Islet precursor cell (in vitro differentiated cells): ENCODE measurements at regions not wholly inside any gene's neighbourhood (a gene's known extent, or its start where the extent isn't known, plus 50 kb on each side); places are given as distances from the start of the nearest gene placed in this dataset.
"Not testable (repeated sequence)": the region's sequence is repeated elsewhere in the genome, so short reads cannot be mapped to it uniquely, and the experiment has no call there.

Experiments used
- DNase-seq: peaks from one replicate; pipeline ENCODE4 v3.0.0-alpha.2; 2018

- no peak for DNase-seq
These were observed 186.8 kb downstream of the FRK start for GRCh38 chr6:115873901-115874300.

GRCh38 chr6:115870464-115870863 is 190.2 kb downstream of the FRK start:
- DNase-seq, result no peak

- DNase-seq, result no peak
These were observed 194.8 kb downstream of the FRK start for GRCh38 chr6:115865914-115866313.

GRCh38 chr6:115863211-115863610 is 197.5 kb downstream of the FRK start:
- DNase-seq, result no peak

DNA sequence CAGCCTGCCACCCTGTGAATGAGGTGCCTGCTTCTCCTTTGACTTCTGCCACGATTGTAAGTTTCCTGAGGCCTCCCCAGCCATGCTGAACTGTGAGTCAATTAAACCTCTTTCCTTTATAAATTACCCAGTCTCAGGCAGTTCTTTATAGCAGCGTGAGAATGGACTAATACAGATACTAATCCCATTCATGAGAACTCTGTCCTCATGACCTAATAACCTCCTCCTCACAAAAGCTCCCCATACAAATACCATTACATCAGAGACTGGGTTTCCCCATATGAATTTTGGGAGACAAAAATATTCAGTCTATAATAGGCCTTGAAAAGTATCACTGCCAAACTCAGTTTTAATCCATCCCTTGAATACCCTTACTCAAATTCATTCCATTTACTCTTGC is 199.0 kb downstream of the FRK start:
- not testable (repeated sequence) for DNase-seq

- DNase-seq, result not testable (repeated sequence)
These were observed 201.1 kb downstream of the FRK start for GRCh38 chr6:115859577-115859976.

DNA sequence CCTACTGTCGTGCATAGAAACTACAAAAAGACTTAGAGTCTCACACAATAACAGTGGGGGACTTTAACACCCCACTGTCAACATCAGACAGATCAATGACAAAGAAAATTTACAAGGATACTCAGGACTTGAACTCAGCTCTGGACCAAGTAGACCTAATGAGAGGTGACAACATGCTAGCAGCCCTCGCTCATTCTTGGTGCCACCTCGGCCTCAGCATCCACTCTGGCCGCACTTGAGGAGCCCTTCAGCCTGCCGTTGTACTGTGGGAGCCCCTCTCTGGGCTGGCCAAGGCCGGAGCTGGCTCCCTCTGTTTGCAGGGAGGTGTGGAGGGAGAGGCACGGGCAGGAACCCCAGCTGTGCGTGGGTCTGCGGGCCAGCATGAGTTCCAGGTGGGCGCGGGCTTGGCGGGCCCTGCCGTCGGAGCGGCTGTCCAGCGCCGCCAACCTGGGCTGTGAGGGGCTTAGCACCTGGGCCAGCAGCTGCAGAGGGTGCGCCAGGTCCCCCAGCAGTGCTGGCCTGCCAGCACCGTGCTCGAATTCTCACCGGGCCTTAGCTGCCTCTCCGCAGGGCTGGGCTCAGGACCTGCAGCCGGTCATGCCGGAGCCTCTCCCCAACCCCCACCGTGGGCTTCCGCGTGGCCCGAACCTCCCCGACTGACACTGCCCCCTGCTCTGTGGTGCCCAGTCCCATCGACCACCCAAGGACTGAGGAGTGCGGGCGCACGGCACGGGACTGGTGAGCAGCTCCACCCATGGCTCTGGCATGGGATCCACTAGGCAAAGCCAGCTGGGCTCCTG is 205.6 kb downstream of the FRK start:
- no peak for DNase-seq

DNA sequence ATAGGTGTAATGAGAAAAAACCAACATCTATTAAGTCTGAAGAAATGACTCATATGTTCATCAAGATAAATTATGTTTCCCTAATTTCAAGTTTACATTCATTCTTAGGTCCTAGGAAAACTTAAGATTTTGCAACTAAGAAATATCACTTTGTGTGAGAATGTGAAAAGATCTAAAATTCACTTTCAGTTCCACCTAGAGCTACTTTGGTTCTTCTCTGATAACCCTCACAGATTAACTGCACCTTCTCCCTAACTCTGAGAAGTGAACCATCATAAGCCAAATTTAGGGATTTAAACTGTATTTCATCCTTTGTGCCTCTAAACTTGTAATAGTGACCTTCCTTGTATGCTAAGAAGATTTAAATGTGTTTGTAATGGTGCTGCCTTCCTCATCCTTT is 213.0 kb downstream of the FRK start:
- no peak for DNase-seq

GRCh38 chr6:115843945-115844344 is 216.7 kb downstream of the FRK start:
- DNase-seq, result no peak

DNA sequence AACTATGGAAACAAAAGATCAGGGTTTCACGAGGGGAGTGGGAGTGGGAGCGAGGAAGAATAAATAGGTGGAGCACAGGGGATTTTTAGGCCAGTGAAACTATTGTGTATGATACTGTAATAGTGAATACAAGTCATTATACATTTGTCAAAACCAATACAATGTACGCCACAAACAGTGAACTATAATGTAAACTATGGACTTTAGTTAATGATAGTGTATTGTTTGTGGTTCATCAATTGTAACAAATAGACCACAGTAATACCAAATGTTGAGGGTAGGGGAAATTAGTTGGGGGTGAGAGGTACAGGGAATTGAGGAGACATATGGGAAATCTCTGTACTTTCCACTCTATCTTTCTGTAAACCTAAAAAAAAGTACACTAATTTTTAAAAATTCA is 218.4 kb downstream of the FRK start:
- DNase-seq, result no peak

- DNase-seq, result no peak
These were observed 221.0 kb downstream of the FRK start for GRCh38 chr6:115839583-115840181.

GRCh38 chr6:115838763-115839401 is 221.8 kb downstream of the FRK start:
- peak; percentile 64 for DNase-seq

DNA sequence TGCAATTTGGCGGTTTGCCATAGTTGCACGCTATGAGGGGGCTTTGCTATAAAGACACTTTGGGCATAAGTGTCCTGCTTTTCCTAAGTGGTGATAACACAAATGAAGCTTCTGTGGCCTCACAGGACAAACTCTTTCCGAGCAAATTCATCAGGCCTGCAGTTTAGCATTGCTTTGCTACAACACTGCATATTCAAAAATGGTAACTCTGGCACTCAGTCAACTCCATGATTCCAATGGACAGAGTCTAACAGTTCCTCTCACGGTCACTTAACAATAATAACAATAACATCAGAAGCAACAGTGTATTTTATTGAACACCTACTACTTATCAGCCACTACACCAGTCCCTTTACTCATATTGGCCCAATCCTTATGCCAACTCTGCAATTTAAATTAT is 222.5 kb downstream of the FRK start:
- no peak for DNase-seq

- DNase-seq, result not testable (repeated sequence)
These were observed 224.3 kb downstream of the FRK start for GRCh38 chr6:115836374-115836773.

DNA sequence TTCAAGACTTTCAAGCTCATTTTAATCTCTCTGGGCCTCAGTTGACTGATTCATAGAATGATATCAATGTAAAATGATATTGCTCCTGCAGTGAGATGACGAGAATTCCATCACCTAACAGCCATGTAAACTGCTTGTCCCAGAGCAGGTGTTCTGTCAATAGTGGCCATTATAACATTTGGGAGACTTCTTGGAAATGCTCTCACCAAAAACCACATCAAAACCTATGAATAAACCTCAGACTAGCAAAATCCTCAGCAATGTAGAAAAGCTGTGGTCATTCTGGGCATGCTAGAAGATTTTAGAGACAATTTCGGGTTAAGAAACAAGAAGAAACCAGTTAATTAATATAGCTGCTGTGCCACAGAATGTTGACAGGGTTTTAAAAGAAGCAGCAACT is 225.4 kb downstream of the FRK start:
- no peak for DNase-seq

DNA sequence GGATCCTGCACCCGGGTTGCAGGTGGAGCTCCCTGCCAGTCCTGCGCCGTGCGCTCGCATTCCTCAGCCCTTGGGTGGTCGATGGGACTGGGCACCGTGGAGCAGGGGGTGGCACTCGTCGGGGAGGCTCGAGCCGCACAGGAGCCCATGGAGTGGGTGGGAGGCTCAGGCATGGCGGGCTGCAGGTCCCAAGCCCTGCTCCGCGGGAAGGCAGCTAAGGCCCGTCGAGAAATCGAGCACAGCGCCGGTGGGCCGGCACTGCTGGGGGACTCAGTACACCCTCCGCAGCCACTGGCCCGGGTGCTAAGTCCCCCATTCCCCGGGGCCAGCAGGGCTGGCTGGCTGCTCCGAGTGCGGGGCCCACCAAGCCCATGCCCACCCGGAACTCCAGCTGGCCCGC is 226.1 kb downstream of the FRK start:
- DNase-seq, result not testable (repeated sequence)

- DNase-seq, result no peak
These were observed 227.9 kb downstream of the FRK start for GRCh38 chr6:115832786-115833185.

GRCh38 chr6:115832186-115832585 is 228.5 kb downstream of the FRK start:
- no peak for DNase-seq

DNA sequence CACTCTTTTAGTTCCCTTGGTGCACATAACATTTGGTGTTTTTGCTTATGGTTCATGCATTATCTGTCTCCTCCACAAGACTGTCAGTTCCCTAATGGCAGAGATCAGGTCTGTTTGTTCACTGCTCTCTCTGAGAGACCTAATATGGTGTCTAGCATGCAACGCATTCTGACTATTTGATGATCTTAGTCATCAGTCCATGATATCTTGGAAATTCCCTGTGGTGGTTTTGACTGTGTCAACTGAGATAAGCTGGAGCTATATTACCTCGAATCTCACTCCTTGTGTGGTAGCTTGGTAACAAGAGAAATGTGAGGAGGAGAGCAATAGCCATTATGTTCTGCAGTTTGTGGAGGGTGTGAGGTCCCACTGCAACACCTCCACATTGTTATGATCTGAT is 229.8 kb downstream of the FRK start:
- no peak for DNase-seq

- no peak for DNase-seq
These were observed 238.9 kb downstream of the FRK start for GRCh38 chr6:115821798-115822197.

- no peak for DNase-seq
These were observed 241.2 kb downstream of the FRK start for GRCh38 chr6:115819506-115819905.

- no peak for DNase-seq
These were observed 243.5 kb downstream of the FRK start for GRCh38 chr6:115817161-115817560.

DNA sequence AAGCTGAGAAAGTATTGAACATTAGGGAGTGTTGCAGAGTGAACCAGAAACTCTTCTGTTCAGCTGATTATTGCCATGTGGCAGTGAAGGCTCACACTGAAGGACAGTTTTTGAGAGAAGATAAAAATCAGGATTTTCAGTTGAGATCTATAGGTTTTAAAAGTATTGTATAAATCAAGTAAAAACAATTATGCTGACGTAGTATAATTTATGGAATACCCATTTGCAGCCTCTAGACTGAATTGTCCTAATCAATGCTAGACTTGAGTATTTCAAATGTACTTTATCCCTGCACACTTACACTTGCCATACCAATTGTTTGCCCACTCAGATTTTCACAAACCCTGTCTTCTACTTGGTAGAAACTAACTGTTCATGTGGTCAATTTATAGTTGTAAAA is 245.8 kb downstream of the FRK start:
- no peak for DNase-seq

DNA sequence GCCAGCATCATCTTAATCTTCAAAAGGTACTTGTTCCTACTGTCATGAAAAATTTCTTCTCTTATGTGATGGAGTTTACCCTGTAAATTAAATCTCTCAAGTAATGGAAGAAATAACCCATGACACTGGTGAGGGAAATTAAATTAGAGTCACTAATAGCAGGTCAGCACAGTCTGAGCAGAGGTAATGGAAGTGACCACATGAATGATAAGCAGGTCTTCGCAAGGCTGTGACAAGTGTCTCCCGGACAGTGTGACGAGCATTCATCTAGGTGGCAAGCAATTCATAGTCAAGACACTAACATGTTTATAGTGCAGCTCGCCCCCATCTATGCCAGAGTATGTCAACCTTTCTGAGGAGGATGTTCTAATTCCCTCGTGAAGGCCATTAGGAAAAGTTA is 249.2 kb downstream of the FRK start:
- DNase-seq, result no peak
